Breast epithelium (tissue), 3 donors: ENCODE measurements at regions not wholly inside any gene's neighbourhood (a gene's known extent, or its start where the extent isn't known, plus 50 kb on each side); places are given as distances from the start of the nearest gene placed in this dataset.

Source experiments
- POLR2A ChIP-seq: fragments of 450-650 bp; IDR thresholded peaks from one replicate; pipeline ENCODE4 v1.6.1; 2016; ENCODE audit warnings: antibody characterized with exemption, mild to moderate bottlenecking, moderate library complexity
- TF ChIP-seq, protein P1 (sequence below), 3 donors: fragments of 450-650 bp; IDR thresholded peaks; one replicate each; pipeline ENCODE4 v1.5.1; 2016 to 2017; ENCODE audit warnings: antibody characterized with exemption in 3 of 3, mild to moderate bottlenecking in 3 of 3, moderate library complexity in 3 of 3

DNA sequence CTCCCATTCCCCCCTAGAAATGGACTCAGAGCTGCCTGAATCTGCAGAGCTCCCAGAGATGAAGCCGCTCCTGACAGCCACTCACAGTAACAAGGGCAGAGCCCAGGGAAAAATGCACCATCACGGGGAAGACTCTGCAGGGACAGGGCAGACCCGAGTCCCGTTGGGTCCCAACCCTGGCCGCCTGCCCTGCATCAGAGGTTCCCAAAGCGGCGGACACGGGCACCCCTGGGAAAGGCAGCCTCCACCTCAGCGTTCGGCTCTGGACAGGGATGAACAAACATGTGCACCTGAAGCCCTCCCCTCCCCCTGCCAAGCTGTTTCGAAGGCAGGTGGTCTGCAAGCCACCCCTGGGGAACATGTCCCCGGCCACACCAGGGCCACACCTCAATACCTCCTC, 320.4 kb downstream of the ADGRD1 start:
- TF ChIP-seq, protein P1, sequence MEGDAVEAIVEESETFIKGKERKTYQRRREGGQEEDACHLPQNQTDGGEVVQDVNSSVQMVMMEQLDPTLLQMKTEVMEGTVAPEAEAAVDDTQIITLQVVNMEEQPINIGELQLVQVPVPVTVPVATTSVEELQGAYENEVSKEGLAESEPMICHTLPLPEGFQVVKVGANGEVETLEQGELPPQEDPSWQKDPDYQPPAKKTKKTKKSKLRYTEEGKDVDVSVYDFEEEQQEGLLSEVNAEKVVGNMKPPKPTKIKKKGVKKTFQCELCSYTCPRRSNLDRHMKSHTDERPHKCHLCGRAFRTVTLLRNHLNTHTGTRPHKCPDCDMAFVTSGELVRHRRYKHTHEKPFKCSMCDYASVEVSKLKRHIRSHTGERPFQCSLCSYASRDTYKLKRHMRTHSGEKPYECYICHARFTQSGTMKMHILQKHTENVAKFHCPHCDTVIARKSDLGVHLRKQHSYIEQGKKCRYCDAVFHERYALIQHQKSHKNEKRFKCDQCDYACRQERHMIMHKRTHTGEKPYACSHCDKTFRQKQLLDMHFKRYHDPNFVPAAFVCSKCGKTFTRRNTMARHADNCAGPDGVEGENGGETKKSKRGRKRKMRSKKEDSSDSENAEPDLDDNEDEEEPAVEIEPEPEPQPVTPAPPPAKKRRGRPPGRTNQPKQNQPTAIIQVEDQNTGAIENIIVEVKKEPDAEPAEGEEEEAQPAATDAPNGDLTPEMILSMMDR (IDR thresholded peaks at IDR 0.05) = no peak
- TF ChIP-seq POLR2A = no peak
